ENCODE measurements at regions not wholly inside any gene's neighbourhood (a gene's known extent, or its start where the extent isn't known, plus 50 kb on each side); places are given as distances from the start of the nearest gene placed in this dataset.

- Histone ChIP-seq H3K4me3 (ENCODE audit: low read depth, low read length) (no peak overlapping the region), H3K36me3 (ENCODE audit: control insufficient read depth in 2 of 2, insufficient read depth in 1 of 2, low read length in 2 of 2) (no peaks in the 10 kb centered on the region), H3K27ac (ENCODE audit: extremely low read depth, low read depth, low read length) (no peak overlapping the region), H3K9me3 (ENCODE audit: control insufficient read depth, insufficient read depth, low read depth, low read length) (no peaks in the 10 kb centered on the region), H3K4me1 (ENCODE audit: control insufficient read depth, insufficient read depth, low read length) (no peaks in the 10 kb centered on the region)
- POLR2A ChIA-PET: no interaction called here
- CTCF ChIA-PET: no interaction called here
- TF ChIP-seq YY1 (tag by site-specific recombination; IDR thresholded peaks at IDR 0.05) (no peak), ZNF398 (tag by site-specific recombination; IDR thresholded peaks at IDR 0.05) (no peak), ZBTB11 (tag by site-specific recombination; conservative IDR thresholded peaks at IDR 0.05; ENCODE audit: low read depth) (no peak), ZBTB20 (tag by site-specific recombination; IDR thresholded peaks at IDR 0.05) (no peak), ZNF701 (tag by site-specific recombination; IDR thresholded peaks at IDR 0.05) (no peak), GLIS2 (tag by site-specific recombination; IDR thresholded peaks at IDR 0.05) (no peak), ZNF121 (tag by site-specific recombination; IDR thresholded peaks at IDR 0.05) (no peak), ZNF266 (tag by site-specific recombination; IDR thresholded peaks at IDR 0.05; ENCODE audit: low read depth) (no peak), ZNF157 (tag by site-specific recombination; IDR thresholded peaks at IDR 0.05) (no peak), ZNF626 (tag by site-specific recombination; IDR thresholded peaks at IDR 0.05) (no peak), ZBTB48 (tag by site-specific recombination; IDR thresholded peaks at IDR 0.05) (no peak), ZNF747 (tag by site-specific recombination; IDR thresholded peaks at IDR 0.05) (no peak), SP3 (tag by site-specific recombination; IDR thresholded peaks at IDR 0.05) (no peak), REST (tag by site-specific recombination; IDR thresholded peaks at IDR 0.05) (no peak), ZNF280C (tag by site-specific recombination; IDR thresholded peaks at IDR 0.05) (no peak), ATF2 (tag by site-specific recombination; IDR thresholded peaks at IDR 0.05; ENCODE audit: low read depth) (no peak), PRDM4 (tag by site-specific recombination; IDR thresholded peaks at IDR 0.05) (no peak)
- TF ChIP-seq, protein P1, sequence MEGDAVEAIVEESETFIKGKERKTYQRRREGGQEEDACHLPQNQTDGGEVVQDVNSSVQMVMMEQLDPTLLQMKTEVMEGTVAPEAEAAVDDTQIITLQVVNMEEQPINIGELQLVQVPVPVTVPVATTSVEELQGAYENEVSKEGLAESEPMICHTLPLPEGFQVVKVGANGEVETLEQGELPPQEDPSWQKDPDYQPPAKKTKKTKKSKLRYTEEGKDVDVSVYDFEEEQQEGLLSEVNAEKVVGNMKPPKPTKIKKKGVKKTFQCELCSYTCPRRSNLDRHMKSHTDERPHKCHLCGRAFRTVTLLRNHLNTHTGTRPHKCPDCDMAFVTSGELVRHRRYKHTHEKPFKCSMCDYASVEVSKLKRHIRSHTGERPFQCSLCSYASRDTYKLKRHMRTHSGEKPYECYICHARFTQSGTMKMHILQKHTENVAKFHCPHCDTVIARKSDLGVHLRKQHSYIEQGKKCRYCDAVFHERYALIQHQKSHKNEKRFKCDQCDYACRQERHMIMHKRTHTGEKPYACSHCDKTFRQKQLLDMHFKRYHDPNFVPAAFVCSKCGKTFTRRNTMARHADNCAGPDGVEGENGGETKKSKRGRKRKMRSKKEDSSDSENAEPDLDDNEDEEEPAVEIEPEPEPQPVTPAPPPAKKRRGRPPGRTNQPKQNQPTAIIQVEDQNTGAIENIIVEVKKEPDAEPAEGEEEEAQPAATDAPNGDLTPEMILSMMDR (tag by site-specific recombination; IDR thresholded peaks at IDR 0.05): no peak
Measured at GRCh38 chr9:12094046-12094445, 599.1 kb upstream of the TYRP1 start.

Measured in HEK293 (cell line).